ENCODE measurements at regions not wholly inside any gene's neighbourhood (a gene's known extent, or its start where the extent isn't known, plus 50 kb on each side); places are given as distances from the start of the nearest gene placed in this dataset.
"Not testable (repeated sequence)": the region's sequence is repeated elsewhere in the genome, so short reads cannot be mapped to it uniquely, and the experiment has no call there.

DNA sequence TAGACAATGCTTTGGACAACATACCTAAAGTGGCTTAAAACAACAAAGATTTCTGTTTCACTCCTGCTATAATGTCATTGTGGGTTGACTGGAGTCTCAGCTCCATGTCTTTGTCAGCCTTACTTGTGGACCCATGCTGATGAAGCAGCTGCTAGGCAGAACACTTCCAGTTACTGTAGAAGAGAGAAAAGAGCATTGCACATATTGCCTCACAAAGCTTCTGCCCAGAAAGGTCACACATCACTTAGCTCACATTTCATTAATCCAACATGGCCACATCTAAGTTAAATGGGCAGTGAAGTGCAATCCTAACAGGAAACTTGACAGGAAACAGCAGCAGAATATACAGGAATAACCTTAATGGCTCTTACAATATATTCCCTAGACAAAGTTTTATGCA is 480.5 kb upstream of the HTR1E start:
- DNase-seq: no peak

DNA sequence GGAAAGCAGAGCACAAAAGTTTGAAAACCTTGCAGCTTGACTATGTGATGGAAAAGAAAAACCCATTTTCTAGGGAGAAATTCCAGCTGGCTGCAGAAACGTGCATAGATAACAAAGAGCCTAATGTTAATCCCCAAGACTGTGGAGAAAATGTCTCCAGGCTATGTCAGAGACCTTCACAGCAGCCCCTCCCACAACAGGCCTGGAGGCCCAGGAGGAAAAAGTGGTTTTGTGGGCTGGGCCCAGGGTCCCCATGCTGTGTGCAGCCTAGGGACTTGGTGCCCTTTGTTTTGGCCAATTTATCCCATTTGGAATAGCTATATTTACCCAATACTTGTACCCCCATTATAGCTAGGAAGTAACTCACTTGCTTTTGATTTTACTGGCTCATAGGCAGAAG is 484.1 kb upstream of the HTR1E start:
- no peak for DNase-seq

DNA sequence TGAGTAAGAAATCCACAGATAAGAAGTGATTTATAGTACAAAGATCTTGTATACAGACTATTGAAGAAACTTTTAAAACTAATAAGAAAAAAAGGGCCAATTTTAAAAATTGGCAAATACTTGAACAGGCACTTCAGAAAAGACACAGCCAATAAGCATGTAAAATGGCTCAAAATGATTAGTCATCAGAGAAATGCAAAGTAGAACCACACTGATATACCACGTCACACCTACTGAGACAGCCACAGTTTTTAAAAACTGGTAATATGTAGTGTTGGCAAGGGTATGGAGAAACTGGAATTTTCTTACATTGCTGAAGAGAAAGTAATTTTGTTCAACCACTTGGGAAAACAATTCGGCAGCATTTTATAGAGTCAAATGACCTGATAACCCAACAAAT is 488.9 kb upstream of the HTR1E start:
- DNase-seq: no peak

DNA sequence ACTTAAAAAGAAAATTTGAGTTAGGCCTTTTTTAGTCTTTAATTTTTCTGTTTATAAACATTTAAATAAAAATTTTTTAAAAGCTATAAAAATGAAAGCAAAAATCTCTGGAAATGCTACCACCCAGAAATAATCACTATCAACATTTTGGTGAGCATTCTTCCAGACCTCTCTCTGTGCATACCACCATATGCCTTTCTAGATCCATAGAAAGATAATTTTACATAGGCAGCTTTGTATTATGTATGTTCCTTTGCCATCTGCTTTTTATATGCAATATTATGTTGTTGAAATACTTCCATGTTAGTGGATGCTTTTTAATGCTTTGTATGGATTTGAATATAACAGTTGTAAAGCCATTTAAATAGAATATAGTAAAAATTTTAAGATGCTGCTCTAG is 496.7 kb upstream of the HTR1E start:
- DNase-seq: no peak

DNA sequence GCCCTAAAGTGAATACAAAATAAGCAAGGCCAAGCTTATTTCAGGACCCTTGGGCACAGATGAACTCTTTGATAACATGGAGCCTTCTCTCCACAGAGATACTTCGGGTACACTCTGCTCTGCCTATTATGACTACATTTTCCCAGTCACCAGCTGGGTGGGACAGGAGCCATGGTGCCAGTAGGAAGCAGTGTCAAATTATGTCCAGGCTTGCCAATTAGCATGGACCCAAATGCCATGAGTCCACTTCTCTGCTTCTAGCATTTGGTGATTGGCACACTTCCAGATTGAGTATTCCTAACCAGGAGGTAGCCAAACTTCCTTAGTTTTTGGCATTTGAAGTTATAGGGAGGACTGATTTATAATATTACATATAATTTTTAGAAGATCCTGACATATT is 513.8 kb upstream of the HTR1E start:
- DNase-seq: no peak

DNA sequence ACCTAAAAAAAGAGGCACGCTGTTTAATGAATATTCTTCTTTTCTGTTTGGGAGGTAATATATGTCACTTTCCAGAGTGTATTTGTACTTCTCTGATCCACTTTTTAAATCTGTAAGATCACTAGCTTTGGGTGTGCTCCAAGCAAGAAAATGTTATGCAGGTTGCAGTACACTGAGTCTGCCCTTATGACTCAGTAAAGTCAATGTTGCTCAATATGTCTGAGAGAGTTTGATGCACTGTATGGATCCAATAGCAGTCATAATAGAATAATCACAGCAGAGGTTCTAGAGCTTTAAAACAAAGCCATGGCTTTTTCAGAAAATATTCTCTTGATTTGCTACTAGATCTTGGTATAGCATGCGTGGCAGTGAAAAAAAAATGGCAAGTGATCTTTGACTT is 525.3 kb upstream of the HTR1E start:
- DNase-seq: no peak

DNA sequence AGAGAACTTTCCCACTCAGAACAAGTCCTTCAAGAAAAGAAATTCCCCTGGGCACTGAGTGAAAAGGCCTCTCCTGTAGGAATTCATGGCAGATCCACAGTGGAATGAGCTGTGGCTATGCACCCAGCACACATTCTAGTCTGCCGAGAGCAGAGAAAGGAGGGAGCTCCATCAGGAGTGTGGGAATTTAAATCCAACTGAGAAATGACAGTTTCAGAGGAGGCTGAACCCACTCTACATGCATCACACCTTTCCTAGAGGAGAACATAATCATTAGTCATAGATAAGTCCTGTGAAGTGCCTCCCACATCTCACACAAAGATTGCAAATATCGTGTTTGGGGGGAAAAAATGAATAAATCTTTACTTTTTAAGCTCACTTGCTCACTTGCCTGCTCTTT is 530.2 kb upstream of the HTR1E start:
- DNase-seq: no peak

DNA sequence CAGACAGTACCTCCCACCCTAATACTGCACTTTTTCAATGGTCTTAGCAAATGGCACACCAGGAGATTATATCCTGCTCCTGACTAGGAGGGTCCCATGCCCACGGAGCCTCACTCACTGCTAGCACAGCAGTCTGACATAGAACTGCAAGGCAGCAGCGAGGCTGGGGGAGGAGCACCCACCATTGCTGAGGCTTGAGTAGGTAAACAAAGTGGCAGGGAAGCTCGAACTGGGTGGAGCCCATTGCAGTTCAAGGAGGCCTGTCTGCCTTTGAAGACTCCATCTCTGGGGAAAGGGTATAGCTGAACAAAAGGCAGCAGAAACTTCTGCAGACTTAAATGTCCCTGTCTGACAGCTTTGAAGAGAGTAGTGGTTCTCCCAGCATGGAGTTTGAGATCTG is 544.5 kb upstream of the HTR1E start:
- DNase-seq: not testable (repeated sequence)

DNA sequence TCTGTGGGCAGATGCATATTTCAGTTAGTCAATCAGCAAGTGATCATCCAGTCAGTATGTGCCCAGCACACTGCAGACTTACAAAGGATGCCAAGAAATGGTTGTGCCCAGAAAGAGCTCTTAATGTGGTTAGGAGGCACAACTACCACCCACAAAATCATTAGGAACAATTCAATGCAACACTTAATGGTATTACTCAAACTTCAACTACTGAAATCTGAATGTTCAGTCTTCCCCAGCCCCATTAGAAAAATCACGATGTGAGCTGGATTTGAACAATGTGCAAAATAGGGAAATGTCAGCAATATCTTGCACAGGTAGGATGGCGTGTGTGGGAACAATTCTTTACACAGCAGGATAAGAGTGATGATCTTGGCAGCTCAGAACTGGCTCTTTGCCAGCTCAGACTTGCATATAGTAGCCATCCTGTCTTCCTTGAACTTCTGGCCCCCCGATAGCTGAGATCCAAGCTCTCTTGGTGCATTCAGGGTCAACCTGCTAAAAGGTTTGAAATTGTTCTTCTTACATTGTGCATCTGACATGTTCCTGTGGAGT is 556.7 kb upstream of the HTR1E start:
- DNase-seq: no peak

DNA sequence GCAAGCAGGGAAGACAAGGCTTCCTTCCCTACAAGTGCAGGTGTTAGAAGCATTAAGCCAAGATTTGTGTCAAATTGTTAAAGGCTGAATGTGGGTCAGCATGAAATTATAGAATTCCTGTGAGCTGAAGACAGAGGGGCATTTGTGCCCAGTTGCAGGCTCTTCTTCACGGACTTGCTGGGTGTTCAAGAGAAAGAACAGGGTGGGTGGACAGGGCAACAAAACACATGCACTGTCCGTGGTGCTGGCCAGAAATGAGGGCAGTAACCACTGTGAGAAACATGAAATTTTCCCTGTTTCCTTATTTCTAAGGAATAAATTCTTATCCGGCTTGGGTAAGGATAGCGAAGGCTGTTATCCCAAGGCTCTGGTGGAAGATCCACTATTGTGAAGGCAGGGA is 579.5 kb upstream of the HTR1E start:
- no peak for DNase-seq

DNA sequence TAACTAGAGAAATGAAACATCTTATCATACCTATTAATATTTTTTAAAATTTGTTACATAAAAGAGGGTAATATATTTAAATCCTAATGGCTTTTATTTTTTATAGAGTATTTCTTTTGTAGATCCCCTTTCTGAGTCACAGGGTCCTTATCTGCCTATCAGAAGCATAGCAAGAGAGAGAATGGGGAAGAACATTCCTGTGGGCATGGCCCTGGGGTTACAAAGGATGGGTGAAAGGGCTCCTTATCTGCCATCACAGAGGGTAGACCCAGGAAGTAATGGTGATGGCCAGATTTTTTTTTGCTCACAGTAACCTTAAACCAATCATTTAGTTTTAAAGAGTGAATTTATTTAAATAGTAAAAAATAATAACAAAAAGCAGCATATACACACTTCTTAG is 582.1 kb upstream of the HTR1E start:
- no peak for DNase-seq

DNA sequence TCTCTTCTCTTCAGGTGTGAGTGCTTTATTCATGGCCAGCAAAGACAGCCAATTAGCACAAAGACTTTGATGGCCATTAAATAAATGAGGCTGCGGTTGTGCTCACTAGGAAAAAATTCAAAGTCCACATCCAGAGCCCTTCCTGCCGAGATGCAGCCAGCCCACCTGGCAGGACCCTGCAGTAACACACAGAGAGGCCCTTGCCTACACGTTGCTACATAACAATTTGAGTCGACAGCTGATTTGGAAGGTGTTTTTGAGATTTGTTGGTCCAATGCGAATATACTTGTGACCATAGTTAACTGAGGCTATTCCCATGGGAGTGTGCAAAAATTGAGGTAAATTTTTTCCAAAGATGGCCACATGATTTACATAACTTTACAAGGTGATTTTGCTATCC is 605.4 kb upstream of the HTR1E start:
- DNase-seq: no peak

DNA sequence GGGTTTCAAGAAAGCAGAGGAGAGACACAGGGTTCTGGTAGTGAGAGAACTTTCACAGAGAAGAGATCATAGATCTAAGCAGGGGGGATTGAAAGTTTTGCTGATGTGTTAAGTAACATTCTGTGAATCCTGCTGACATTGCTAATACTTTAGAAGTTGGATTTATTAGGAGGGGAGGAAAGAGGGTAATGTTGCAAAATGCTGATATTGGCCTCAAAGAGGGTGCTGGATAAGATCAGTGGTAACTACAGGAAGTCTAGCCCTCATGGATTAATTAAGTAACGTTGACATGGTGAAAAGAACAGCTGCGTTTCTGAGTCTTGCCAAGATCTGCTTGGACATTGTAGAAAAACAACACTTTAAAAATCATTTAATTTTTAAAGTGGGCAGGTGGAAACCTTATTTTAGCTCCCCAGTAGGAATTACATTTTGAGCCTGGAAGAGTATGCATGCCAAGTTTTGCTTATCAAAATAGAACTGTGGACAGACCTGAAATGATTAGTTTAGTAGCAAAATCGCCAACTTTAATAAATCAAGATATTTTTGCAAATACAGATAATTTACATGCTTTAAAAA is 606.0 kb upstream of the HTR1E start:
- DNase-seq: no peak

DNA sequence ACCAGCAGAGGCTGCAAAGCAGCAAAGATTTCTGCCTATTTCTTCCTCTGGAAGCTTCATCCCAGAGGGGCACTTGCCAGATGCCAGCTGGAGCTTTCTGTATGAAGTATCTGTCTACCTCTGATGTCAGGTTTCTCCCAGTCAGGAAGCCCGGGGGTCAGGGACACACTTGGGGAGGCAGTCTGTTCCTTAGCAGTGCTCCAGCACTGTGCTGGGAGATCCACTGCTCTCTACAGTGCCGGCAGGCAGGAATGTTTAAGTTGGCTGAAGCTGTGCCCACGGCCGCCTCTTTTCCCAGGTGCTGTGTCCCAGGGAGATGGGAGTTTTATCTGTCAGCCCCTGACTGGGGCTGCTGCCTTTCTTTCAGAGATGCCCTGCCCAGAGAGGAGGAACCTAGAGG is 631.1 kb upstream of the HTR1E start:
- DNase-seq: no peak

DNA sequence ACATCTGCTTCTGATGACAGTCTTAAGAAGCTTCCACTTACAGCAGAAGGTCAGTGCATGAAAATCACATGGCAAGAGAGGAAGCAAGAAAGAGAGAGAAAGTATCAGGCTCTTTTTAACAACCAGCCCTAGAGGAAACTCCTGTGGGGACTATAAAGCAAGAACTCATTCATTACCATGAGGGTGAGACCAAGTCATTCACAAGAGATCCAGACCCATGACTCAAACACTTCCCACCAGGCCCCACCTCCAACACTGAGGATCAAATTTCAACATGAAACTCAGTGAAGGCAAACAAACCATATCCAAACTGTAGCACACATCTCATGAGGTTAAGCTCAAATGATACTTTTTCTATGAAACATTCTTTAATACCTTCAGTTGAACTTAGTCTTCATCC is 643.2 kb upstream of the SYNCRIP start:
- DNase-seq: no peak

DNA sequence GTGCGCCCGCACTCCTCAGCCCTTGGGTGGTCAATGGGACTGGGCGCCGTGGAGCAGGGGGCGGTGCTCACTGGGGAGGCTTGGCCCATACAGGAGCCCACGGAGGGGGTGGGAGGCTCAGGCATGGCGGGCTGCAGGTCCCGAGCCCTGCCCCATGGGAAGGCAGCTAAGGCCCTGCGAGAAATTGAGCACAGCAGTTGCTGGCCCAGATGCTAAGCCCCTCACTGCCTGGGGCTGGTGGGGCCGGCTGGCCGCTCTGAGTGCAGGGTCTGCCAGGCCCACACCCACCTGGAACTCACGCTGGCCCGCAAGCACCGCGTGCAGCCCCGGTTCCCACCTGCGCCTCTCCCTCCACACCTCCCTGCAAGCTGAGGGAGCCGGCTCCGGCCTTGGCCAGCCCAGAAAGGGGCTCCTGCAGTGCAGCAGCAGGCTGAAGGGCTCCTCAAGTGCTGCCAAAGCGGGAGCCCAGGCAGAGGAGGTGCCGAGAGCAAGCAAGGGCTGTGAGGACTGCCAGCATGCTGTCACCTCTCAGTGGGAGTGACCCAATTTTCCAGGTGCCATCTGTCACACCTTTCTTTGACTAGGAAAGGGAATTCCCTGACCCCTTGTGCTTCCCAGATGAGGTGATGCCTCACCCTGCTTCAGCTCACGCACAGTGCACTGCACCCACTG is 642.3 kb upstream of the SYNCRIP start:
- not testable (repeated sequence) for DNase-seq

DNA sequence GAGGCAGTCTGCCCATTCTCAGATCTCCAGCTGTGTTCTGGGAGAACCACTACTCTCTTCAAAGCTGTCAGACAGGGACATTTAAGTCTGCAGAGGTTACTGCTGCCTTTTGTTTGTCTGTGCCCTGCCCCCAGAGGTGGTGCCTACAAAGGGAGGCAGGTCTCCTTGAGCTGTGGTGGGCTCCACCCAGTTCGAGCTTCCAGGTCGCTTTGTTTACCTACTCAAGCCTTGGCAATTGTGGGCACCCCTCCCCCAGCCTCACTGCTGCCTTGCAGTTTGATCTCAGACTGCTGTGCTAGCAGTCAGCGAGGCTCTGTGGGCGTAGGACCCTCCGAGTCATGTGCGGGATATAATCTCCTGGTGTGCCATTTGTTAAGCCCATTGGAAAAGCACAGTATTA is 640.9 kb upstream of the SYNCRIP start:
- DNase-seq: not testable (repeated sequence)

DNA sequence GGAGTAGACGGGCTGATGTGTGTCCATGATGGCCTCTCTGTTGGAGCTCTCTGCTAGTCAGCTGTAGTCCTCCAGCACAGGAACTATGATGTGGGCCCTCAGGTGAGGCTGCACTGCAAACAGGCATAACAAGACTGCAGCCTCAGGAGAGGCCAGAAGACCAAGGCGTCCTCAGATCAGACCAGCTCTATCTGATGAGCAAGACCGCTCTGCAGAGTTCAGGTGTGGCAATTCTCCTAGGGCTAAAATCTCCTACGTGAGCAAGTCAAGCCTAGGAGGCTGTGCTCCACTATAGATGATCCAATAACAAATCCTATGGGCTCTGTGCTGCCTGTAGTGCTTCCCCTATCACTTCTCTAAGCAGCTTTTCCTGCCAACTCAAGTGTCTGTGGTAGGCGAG is 633.4 kb upstream of the SYNCRIP start:
- DNase-seq: no peak

DNA sequence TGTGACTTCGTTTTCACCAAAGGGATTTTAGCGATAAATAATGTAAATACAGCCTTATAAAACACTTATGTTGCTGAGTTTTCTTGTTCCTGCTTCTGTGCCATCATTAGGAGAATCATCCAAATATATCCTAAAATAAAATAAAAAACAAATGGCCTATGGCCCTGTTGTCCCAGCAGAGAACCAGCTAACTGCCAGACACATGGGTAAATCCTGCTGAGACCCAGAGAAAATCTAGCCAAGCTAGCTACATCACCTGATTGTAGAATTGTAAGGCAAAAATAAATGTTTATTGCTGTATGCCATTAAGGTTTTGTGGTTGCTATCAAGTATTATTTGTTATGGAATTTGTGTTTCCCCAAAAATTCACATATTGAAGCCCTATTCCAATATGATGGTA is 631.2 kb upstream of the SYNCRIP start:
- DNase-seq: no peak

DNA sequence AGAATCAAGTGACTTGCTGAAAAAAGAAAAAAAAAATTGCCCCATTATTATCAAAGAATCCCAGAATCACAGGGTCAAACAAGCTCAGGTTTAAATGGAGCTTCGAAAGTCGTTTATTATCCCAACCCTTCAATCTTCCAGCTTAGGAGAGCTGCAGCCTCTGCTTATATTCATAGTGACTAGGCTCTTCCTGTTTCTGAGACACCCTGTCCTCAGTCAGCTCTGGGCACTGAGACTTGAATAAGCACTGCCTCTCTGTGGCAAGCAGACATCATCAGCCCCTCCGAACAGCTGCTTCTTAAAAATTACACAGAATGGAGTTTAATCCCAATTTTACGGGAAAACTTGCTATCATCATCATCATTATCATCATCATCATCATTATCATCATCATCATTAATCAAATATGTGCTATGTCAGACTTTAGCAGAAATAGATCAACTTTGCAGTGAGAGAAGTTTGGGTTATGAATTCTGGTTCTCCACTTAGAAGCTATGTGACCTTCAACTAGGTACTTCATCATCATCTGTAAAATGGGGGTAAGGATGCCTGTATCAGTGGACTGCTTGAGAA is 614.0 kb upstream of the SYNCRIP start:
- DNase-seq: no peak

DNA sequence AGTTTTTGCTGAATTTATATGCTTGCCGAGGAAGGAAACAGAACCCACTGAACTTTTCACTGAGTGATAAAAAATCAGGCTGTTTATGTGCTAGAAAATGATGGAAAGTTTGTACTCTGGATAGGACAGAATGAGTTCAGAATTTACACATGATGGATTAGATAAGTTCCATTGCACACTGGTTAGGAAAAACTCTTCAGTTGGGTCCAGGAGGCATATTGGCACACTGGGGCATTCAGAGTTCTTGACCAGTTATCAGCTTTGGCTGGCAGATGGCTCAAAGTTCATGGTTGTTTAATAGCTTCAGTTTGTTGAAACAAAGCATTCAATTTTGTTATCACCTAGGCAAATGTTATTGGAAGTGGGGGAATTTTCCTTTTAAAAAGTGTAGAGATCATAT is 613.3 kb upstream of the SYNCRIP start:
- DNase-seq: no peak

DNA sequence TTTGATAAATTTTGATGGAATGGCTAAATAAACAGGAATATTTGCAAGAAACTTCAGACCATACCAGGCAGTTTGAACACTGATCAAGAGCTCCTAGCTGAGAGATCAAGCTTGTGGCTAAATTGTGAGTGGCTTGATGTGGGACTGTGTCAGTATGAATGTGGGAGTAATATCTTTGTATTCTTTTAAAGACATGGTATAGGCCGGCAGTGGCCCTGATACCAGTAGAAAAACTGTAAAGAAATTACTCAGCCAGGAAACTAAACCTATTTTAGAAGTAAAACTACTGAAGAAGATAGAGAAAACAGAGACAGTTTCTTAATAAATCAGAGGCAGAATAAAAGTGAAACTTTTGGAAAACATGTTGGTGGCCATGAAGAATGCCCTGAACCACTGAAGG is 608.4 kb upstream of the SYNCRIP start:
- no peak for DNase-seq

DNA sequence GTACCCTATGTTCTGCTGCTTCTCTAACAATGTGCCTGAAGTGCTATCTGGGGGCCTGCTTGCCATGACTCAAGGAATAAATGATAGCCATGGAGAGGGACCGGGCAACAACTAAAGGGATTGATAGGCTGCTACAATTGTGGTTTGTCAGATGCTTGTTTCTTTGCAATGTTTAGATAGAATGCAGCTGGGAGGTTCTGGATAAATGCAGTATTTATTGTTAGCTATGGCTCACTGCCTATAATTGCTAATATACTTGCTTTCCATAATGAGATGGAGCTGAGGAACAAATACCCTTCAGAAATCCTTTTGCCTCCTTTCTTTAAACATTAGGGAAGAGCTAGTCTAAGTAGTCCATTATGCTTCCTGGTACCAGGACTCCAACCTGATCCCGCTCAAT is 575.2 kb upstream of the SYNCRIP start:
- DNase-seq: no peak

DNA sequence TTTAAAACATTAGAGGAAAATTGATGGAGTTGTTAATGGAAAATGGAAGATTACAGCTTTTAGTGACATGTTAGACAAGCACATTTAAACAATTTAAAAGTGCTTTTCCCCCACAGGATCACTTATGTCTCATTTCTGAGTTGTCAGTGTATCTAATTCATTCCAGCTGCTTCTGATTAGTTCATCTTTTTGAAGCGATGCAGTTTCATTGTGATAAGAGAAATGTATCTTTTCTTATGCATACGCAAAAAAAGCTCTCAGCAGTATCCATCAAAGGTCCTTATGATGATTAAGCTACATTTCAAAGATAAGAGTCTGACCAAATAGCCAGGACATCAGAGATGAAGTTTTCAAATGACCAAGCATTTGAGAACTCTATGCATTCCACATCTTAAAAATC is 572.6 kb upstream of the SYNCRIP start:
- no peak for DNase-seq

DNA sequence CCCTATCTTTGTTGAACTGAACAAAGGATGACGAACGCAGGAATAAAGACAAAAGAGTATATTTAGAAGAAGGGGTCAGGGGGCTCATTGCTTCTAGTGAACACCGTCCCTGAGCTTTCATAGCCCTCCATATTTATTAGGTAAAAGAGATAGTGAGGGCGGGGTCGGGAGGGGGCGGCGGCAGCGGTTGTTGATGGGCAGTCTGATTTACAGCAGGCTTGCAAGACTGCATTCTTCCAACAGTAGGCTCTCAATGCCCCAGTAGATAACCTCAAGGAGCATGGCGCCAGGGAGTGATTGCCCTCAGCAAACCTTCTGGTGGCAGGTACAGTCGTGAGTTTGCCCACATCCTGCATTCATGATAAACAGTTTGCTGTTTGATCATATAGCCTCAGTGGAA is 563.3 kb upstream of the SYNCRIP start:
- DNase-seq: no peak

All from NCI-H1048 (cell line).